NCI-H2029 (cell line): ENCODE measurements at regions not wholly inside any gene's neighbourhood (a gene's known extent, or its start where the extent isn't known, plus 50 kb on each side); places are given as distances from the start of the nearest gene placed in this dataset.
A peak's percentile ranks its signal among the peaks of the same experiment; 100 is the strongest.

Experiments
- DNase-seq: peaks from one replicate; lab custom pipeline; 2025; lab: John Stamatoyannopoulos, UW

DNA sequence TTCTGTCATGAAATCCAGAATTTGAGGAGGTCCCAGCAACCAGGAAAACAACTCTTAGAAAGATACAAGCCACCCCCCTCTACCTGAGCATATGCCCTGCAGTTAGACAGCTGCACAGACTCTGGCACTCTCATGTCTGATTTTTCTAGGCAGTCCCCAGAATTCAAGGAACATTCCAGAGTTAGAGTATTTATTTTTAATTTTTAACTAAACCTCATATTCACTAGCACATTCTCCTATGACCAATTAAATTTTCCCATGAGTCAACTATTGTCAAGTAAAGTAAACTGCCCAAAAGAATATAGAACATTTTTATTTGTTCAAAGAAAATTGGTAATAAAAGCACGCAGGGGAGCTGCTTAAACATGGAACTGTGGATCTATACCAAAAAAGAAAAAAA lies 490.5 kb upstream of the SEMA6A start:
- no peak for DNase-seq

- no peak for DNase-seq
Observed at GRCh38 chr5:117060099-117060498, 485.5 kb upstream of the SEMA6A start.

- no peak for DNase-seq
Observed at GRCh38 chr5:117058740-117059139, 484.1 kb upstream of the SEMA6A start.

DNA sequence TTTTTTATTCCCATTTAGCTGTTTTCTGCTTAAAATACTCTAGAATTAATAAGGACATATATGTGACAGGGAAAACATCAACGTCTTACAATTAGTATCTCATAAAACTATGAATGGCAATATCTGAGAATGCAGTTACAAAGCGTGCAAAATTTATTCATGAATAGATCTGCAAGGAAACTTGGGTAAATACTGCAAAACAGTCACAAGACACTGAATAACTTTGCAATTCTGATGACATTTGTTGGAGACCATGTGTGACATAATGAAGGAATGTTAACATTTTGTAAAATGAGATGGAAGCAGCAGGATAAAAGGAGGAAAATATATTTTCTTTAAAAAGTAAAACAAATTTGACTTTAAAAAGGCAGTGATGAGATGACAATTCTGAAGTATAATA lies 480.9 kb upstream of the SEMA6A start:
- no peak for DNase-seq

DNA sequence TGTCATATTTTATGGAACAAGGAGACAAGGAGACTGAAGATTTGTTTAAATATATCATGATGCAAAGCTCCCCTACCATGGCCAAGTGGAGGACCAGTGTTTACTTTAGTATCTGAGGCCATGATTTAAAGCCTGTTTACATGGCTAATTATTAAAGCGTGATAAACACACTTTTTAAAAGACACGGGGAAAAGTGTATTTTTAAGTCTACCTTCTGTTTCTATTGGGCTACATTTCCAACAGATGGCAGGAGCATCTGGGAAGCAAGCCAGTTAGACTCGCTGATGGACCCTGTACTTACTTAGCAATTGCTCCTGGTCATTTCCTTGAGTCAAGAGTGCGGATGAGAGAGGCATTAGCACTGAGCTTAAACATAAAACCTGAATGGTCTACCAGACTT lies 480.3 kb upstream of the SEMA6A start:
- no peak for DNase-seq

GRCh38 chr5:117054141-117054540 lies 479.5 kb upstream of the SEMA6A start:
- no peak for DNase-seq

DNA sequence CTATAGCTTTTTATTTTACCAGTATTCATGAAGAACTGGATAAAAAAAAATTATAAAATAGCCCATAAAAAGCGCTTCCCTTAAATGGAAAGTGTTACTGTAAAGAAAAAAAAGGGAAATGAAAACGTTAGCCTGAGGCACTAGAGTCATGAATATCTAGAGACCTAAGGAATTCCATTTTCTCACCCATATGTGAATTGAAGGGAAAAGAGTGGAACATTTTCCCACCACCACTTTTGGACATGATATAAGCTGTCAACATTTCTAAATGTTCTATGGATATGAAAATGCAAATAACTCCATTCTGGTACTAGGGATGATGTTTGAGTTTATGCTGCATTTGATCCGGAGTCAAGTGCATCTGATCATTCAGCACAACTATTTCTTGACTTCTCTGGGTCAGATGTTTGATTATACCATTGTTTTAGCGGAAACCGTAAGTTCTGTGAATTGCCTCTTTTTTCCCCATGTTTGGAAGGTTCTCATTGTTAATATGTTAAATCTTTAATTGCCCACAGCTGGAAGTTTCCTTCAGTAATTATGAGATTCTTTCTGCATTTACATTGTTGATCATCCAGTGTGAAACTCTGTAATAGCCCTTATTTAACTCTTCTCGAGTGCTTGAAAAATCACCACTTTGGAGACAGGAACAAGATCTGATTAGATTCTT lies 467.4 kb upstream of the SEMA6A start:
- DNase-seq, result no peak

- no peak for DNase-seq
Observed at GRCh38 chr5:117039035-117039434, 464.4 kb upstream of the SEMA6A start.

DNA sequence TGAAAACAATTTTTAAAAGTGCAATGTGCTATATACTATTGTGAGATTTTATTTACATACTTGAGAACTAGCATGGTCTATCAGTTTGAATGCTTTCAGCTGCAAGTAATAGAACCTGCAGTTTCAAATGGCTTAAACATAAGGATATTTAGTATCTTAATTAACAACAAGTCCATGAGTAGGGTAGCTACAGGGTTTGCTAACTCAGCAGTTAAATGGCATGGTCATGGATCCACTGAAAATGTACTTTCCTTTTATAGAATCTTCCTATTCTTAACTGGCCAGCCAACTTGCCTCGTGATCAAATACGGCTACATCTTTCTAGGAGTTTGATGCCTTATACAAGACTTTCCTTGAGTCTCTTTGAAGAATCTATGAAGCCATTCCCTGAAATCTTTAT lies 452.8 kb upstream of the SEMA6A start:
- DNase-seq, result no peak

GRCh38 chr5:117020999-117021398 lies 446.4 kb upstream of the SEMA6A start:
- DNase-seq, result no peak

DNA sequence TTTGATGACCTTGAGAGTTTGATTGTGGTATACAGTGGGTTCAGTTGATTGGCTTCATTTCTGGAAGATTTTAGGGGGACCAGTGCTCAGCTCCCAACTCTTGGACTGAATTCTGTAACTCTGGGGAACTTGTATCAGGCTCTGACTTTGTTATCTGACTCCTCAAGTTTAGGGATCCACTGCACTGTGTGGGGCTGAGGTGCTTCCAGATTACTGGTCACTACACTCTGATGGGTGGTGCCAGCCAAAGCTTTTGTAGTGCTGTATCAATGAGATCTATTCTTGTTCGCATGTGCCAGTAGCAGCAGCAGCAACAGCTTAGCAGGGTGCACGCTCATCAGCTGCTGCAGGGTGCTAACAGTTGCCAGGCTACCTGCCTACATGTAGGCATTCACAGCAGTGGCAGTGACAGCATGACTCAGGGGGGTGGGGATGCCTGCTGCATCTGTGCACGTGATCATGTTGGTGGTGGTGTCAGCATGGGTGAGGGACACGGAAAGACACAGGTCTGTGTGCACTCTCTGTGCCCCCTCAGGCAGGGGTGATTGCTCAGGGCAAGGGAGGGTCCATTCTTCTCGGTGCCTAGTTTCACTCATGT lies 438.8 kb upstream of the SEMA6A start:
- no peak for DNase-seq

DNA sequence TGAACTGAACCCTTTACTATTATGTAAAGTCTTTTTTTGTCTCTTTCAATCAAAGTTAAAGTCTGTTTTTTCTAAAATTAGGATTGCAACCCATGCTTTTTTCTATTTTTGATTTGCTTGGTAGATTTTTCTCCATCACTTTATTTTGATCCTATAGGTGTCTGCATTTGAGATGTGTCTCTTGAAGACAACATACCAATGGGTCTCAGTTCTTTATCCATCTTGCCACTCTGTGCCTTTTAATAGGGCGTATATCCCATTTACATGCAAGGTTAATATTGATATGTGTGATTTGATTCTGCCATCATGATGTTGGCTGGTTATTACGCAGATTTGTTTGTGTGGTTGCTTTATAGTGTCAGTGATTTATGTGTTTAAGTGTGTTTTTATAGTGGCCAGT lies 436.0 kb upstream of the SEMA6A start:
- DNase-seq, result no peak

GRCh38 chr5:116998024-116998423 lies 423.4 kb upstream of the SEMA6A start:
- no peak for DNase-seq

- no peak for DNase-seq
Observed at GRCh38 chr5:116992681-116993080, 418.1 kb upstream of the SEMA6A start.

GRCh38 chr5:116989995-116990394 lies 415.4 kb upstream of the SEMA6A start:
- DNase-seq, result no peak

- DNase-seq, result no peak
Observed at GRCh38 chr5:116982035-116982434, 407.4 kb upstream of the SEMA6A start.

GRCh38 chr5:116980581-116980980 lies 406.0 kb upstream of the SEMA6A start:
- no peak for DNase-seq

GRCh38 chr5:116976767-116977166 lies 402.1 kb upstream of the SEMA6A start:
- no peak for DNase-seq

DNA sequence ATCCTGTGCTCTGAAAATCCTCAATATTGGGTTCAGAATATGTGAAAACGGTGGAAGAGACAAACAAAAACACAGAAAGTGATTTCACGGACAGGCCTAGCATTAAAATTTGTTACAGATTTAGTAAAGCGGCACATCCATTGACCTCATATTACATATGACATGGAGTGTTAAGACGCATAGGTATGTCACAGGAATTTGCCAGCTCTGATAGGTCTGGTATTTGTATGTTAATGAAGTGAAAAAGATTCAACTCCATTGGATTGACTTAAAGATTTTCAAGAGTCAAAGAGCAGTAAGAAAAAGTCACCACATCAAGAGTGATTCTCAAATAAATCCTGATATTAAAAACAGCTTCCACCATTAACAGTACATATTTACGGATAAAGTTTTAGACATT lies 396.5 kb upstream of the SEMA6A start:
- no peak for DNase-seq

GRCh38 chr5:116970318-116970717 lies 395.7 kb upstream of the SEMA6A start:
- peak; percentile 38 for DNase-seq

GRCh38 chr5:116964438-116964837 lies 389.8 kb upstream of the SEMA6A start:
- DNase-seq, result no peak

DNA sequence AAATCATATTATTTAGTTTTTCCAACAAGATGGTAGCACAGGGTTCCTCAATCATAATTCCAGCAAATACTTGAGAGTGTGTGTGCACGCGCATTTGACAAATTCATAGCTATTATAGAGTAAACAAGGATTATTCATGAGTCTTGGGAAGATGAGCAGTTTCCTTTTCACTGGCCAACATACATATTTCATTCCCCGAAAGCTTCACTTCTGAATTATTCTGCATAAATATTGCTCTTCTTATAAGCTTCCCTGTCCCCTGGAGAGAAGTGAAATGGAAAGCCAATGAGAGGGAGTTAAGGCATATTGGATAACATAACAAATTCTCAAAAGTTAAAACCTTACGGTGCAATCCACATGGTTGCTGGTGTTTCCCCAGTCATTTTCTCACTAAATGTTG lies 386.4 kb upstream of the SEMA6A start:
- no peak for DNase-seq

GRCh38 chr5:116959843-116960242 lies 385.2 kb upstream of the SEMA6A start:
- no peak for DNase-seq

DNA sequence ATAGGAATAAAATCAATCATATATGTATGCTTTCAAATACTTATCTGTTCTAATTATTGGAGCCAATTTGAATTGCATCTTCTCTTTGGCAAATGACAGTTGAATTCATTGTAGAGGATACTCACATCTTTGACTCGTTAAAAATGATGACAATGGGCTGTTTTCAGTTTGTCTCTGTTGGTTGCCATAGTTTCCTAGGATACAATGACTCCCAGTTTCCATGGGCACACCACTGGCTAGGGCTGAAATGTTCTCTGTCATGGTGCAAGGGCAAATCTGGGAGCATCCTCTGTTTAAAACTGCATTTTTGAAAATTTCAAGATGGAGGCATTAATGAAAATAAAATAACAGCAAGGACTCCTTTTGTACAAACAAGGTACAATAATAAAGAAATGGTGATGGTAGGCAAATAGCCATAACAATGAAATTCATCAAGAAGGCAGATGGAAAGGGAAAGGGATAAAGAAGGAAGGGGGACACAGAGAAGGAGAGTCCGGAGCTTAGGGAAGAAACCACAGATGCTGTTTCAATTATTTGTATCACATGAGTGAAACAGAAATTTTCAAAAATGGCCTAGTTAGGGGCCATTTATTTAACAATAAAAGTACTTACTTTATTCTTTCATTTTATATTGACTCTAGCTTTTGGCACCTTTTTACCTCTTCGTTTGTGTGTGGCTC lies 378.8 kb upstream of the SEMA6A start:
- DNase-seq, result no peak
